Trophoblast cell (in vitro differentiated cells and primary cell): ENCODE measurements at regions not wholly inside any gene's neighbourhood (a gene's known extent, or its start where the extent isn't known, plus 50 kb on each side); places are given as distances from the start of the nearest gene placed in this dataset.

Experiments
- DNase-seq, 2 donors: peaks; one replicate each; pipeline ENCODE4 v3.0.0-alpha.2; 2016
- H2AFZ ChIP-seq: 2 replicates; pipeline ENCODE4 v1.6.1; 2013; ENCODE audit warnings: low read length, moderate library complexity, mild to moderate bottlenecking; ENCODE audit not compliant: insufficient read depth, poor library complexity
- H2AK5ac ChIP-seq: 2 replicates; pipeline ENCODE4 v1.6.1; 2013; ENCODE audit warnings: mild to moderate bottlenecking, low read length
- H2BK120ac ChIP-seq: 2 replicates; pipeline ENCODE4 v1.6.1; 2013; ENCODE audit warnings: low read length, mild to moderate bottlenecking, moderate library complexity; ENCODE audit not compliant: insufficient read depth, poor library complexity
- H2BK12ac ChIP-seq: 2 replicates; pipeline ENCODE4 v1.6.1; 2013; ENCODE audit warnings: mild to moderate bottlenecking, low read length, moderate library complexity
- H2BK5ac ChIP-seq: 2 replicates; pipeline ENCODE4 v1.6.1; 2013; ENCODE audit warnings: low read length, low read depth, moderate library complexity, mild to moderate bottlenecking; ENCODE audit not compliant: poor library complexity
- H3K14ac ChIP-seq: 2 replicates; pipeline ENCODE4 v1.6.1; 2013; ENCODE audit warnings: mild to moderate bottlenecking, low read length
- H3K18ac ChIP-seq: 2 replicates; pipeline ENCODE4 v1.6.1; 2013; ENCODE audit warnings: mild to moderate bottlenecking, low read length
- H3K23ac ChIP-seq: 2 replicates; pipeline ENCODE4 v1.6.1; 2013; ENCODE audit warnings: low read length
- H3K27ac ChIP-seq: 2 replicates; pipeline ENCODE4 v1.5.1; 2013; ENCODE audit warnings: low read depth, mild to moderate bottlenecking, inconsistent platforms, low read length, moderate library complexity
- H3K27me3 ChIP-seq: 2 replicates; pipeline ENCODE4 v1.6.1; 2013; ENCODE audit warnings: inconsistent platforms, mild to moderate bottlenecking, low read length, moderate library complexity; ENCODE audit not compliant: insufficient read depth
- H3K36me3 ChIP-seq, 2 experiments: 1 replicate in 1 of 2; 2 replicates in 1 of 2; pipeline ENCODE4 v1.6.1; 2013; ENCODE audit warnings: low read length in 2 of 2, mild to moderate bottlenecking in 2 of 2, moderate library complexity in 1 of 2; ENCODE audit not compliant: insufficient read depth in 2 of 2, control insufficient read depth in 1 of 2
- H3K4ac ChIP-seq: 2 replicates; pipeline ENCODE4 v1.6.1; 2013; ENCODE audit warnings: low read depth, mild to moderate bottlenecking, low read length, moderate library complexity
- H3K4me1 ChIP-seq, 2 experiments: 1 replicate in 1 of 2; 2 replicates in 1 of 2; pipeline ENCODE4 v1.6.1; 2013; ENCODE audit warnings: low read length in 2 of 2, mild to moderate bottlenecking in 2 of 2, moderate library complexity in 1 of 2; ENCODE audit not compliant: insufficient read depth in 2 of 2, control insufficient read depth in 1 of 2
- H3K4me2 ChIP-seq: 2 replicates; pipeline ENCODE4 v1.6.1; 2013; ENCODE audit warnings: inconsistent platforms, mild to moderate bottlenecking, low read length, moderate library complexity
- H3K4me3 ChIP-seq: 2 replicates; pipeline ENCODE4 v1.5.1; 2013; ENCODE audit warnings: mild to moderate bottlenecking, low read depth, low read length, inconsistent platforms
- H3K79me1 ChIP-seq: one replicate; pipeline ENCODE4 v1.6.1; 2013; ENCODE audit warnings: low read length
- H3K79me2 ChIP-seq: 2 replicates; pipeline ENCODE4 v1.6.1; 2013; ENCODE audit warnings: low read length, mild to moderate bottlenecking; ENCODE audit not compliant: control insufficient read depth, insufficient read depth, poor library complexity
- H3K9ac ChIP-seq: 2 replicates; pipeline ENCODE4 v1.6.1; 2013; ENCODE audit warnings: mild to moderate bottlenecking, low read length
- H3K9me3 ChIP-seq: 2 replicates; pipeline ENCODE4 v1.6.1; 2013; ENCODE audit warnings: low read depth, mild to moderate bottlenecking, control low read depth, inconsistent platforms, low read length; ENCODE audit not compliant: insufficient read depth
- H4K12ac ChIP-seq: 2 replicates; pipeline ENCODE4 v1.6.1; 2013; ENCODE audit warnings: low read depth, mild to moderate bottlenecking, low read length, moderate library complexity
- H4K8ac ChIP-seq: 2 replicates; pipeline ENCODE4 v1.6.1; 2013; ENCODE audit warnings: low read depth, mild to moderate bottlenecking, low read length, moderate library complexity
- H4K91ac ChIP-seq: one replicate; pipeline ENCODE4 v1.6.1; 2013; ENCODE audit warnings: low read depth, mild to moderate bottlenecking, low read length, moderate library complexity
- WGBS: extraction: QIAGEN DNeasy Blood & Tissue Kit; methylation state at CpG from one replicate; pipeline ENCODE4 v1.1.7; 2013; ENCODE audit warnings: missing lambda C conversion rate; ENCODE audit not compliant: insufficient read length, insufficient coverage; ENCODE audit errors: extremely low coverage; 5-methylcytosine and 5-hydroxymethylcytosine counted together

GRCh38 chr4:144411700-144412099 is 234.3 kb upstream of the HHIP start:
- no peak for DNase-seq
- Histone ChIP-seq H2BK5ac (no peak overlapping the region), H3K27me3 (no peaks in the 10 kb centered on the region), H2AK5ac (no peak overlapping the region), H4K8ac (no peak overlapping the region), H3K4me2 (no peak overlapping the region), H3K9ac (no peak overlapping the region), H3K14ac (no peak overlapping the region), H3K18ac (no peak overlapping the region), H4K12ac (no peak overlapping the region), H2BK12ac (no peak overlapping the region), H3K36me3 (no peaks in the 10 kb centered on the region), H3K79me1 (no peaks in the 10 kb centered on the region), H4K91ac (no peak overlapping the region), H3K9me3 (no peaks in the 10 kb centered on the region), H3K4ac (no peak overlapping the region), H3K4me1 (no peaks in the 10 kb centered on the region), H3K4me3 (no peak overlapping the region), H2AFZ (no peak overlapping the region), H2BK120ac (no peak overlapping the region), H3K27ac (no peak overlapping the region), H3K23ac (no peak overlapping the region), H3K79me2 (no peaks in the 10 kb centered on the region)

- H2AK5ac ChIP-seq = no peak overlapping the region
- H4K91ac ChIP-seq = no peak overlapping the region
- no peaks in the 10 kb centered on the region for H3K36me3 ChIP-seq
- DNase-seq = no peak
- no peak overlapping the region for H3K4me3 ChIP-seq
- H3K27ac ChIP-seq = no peak overlapping the region
- H2BK12ac ChIP-seq = no peak overlapping the region
- H4K12ac ChIP-seq = no peak overlapping the region
- no peak overlapping the region for H2AFZ ChIP-seq
- H3K79me2 ChIP-seq = no peaks in the 10 kb centered on the region
- H3K14ac ChIP-seq = no peak overlapping the region
- no peaks in the 10 kb centered on the region for H3K79me1 ChIP-seq
- WGBS = no CpG with 5 or more reads among the region's 4 CpGs
- H2BK5ac ChIP-seq = no peak overlapping the region
- H3K4me1 ChIP-seq = no peaks in the 10 kb centered on the region
- no peaks in the 10 kb centered on the region for H3K27me3 ChIP-seq
- H2BK120ac ChIP-seq = no peak overlapping the region
- H3K18ac ChIP-seq = no peak overlapping the region
- no peak overlapping the region for H3K4me2 ChIP-seq
- H3K23ac ChIP-seq = no peak overlapping the region
- no peak overlapping the region for H4K8ac ChIP-seq
- no peak overlapping the region for H3K9ac ChIP-seq
- no peak overlapping the region for H3K4ac ChIP-seq
- no peaks in the 10 kb centered on the region for H3K9me3 ChIP-seq
These were observed 224.9 kb upstream of the HHIP start for GRCh38 chr4:144421056-144421455.

DNA sequence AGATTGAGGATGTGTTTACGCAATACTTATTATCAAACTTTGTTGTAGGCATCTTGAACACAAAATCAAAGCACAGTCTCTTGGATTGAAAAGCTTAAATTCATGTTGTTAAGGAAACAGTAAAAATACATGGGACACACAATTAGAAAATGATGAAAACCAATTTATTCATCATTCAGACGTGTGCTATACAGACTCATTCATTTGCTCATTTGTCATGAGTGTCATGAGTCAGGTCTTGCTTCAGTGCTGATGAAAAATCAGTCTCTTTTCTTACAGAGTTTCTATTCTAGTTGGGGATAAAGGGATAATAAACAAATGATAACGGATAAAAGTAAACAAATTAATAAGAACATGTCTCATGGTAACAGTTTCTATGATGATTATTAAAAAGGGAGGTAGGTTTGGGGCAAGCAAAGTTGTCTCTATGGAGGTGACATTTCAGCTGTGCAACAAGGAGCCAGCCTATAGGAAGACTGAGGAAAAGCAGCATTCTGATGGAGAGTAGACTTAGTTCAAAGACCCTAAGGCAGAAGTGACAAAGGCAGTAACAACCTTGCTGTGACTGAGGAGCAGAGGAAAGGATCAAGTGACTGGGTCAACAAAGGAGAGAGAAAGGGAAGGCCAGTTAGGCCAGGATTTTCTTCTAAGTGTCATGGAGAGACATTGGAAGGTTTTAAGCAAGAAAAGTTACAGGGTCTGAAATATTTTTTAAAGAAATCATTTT is 224.0 kb upstream of the HHIP start:
- Histone ChIP-seq H3K23ac (no peak overlapping the region), H3K79me1 (no peaks in the 10 kb centered on the region), H3K9me3 (no peaks in the 10 kb centered on the region), H3K27me3 (no peaks in the 10 kb centered on the region), H2AK5ac (no peak overlapping the region), H3K4me1 (no peaks in the 10 kb centered on the region), H4K12ac (no peak overlapping the region), H3K18ac (no peak overlapping the region), H3K27ac (no peak overlapping the region), H2AFZ (no peak overlapping the region), H3K4ac (no peak overlapping the region), H3K4me2 (no peak overlapping the region), H4K8ac (no peak overlapping the region), H4K91ac (no peak overlapping the region), H2BK12ac (no peak overlapping the region), H3K79me2 (no peaks in the 10 kb centered on the region), H3K36me3 (no peaks in the 10 kb centered on the region), H3K9ac (no peak overlapping the region), H3K4me3 (no peak overlapping the region), H2BK120ac (no peak overlapping the region), H3K14ac (no peak overlapping the region), H2BK5ac (no peak overlapping the region)
- no peak for DNase-seq
- no CpG with 5 or more reads among the region's 3 CpGs for WGBS

DNA sequence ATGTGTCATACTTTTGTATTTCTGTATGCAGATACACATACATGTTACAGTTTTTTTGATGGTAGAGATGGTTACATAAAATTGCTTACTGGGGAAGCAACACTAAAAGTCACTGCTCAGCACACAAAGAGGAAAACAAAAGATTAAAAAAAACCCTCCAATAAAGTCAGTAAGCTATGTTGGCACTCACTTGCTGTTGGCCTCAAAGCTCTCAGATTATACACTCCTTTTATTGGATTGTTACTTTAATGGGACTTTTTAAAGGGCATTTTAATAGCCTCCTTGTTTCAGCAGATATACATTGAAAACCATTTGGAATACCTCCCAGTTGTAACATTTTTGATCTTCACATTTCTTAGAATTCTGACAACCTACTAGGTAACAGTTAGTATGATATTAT is 222.0 kb upstream of the HHIP start:
- H3K4ac ChIP-seq = no peak overlapping the region

More for the DNA sequence above, 222.0 kb upstream of the HHIP start:
- Histone ChIP-seq H3K9me3 (no peaks in the 10 kb centered on the region), H3K18ac (no peak overlapping the region), H3K14ac (no peak overlapping the region), H4K8ac (no peak overlapping the region), H3K4me2 (no peak overlapping the region), H2BK5ac (no peak overlapping the region), H3K27me3 (no peaks in the 10 kb centered on the region), H3K27ac (no peak overlapping the region), H4K91ac (no peak overlapping the region), H3K36me3 (no peaks in the 10 kb centered on the region), H2BK120ac (no peak overlapping the region), H3K9ac (no peak overlapping the region), H3K4me3 (no peak overlapping the region), H3K4me1 (no peaks in the 10 kb centered on the region), H2AFZ (no peak overlapping the region), H2AK5ac (no peak overlapping the region), H3K79me2 (no peaks in the 10 kb centered on the region), H2BK12ac (no peak overlapping the region), H3K23ac (no peak overlapping the region), H4K12ac (no peak overlapping the region), H3K79me1 (no peaks in the 10 kb centered on the region)
- DNase-seq = no peak
